ENCODE measurements at regions not wholly inside any gene's neighbourhood (a gene's known extent, or its start where the extent isn't known, plus 50 kb on each side); places are given as distances from the start of the nearest gene placed in this dataset.

GRCh38 chr22:48004038-48004437 is 1241.6 kb downstream of the TBC1D22A start:
- Histone ChIP-seq H3K4ac (ENCODE audit: low read depth, low read length) (no peak overlapping the region), H4K20me1 (ENCODE audit: insufficient read depth, low read length) (no peaks in the 10 kb centered on the region), H2BK120ac (ENCODE audit: low read depth, low read length) (no peak overlapping the region), H3K18ac (ENCODE audit: low read depth, low read length) (no peak overlapping the region), H4K91ac (ENCODE audit: insufficient read depth, low read depth, low read length) (no peak overlapping the region), H2BK5ac (ENCODE audit: low read depth, low read length, poor library complexity, severe bottlenecking) (no peak overlapping the region), H3K9ac (ENCODE audit: low read depth, low read length) (no peak overlapping the region), H2AK9ac (replicated peaks; ENCODE audit: low read depth, low read length, poor library complexity) (no peak overlapping the region), H3K9me1 (ENCODE audit: insufficient read depth, low read length) (no peaks in the 10 kb centered on the region), H3K14ac (replicated peaks; ENCODE audit: low read depth, low read length) (no peak overlapping the region), H2AFZ (replicated peaks; ENCODE audit: low read length, poor library complexity) (no peak overlapping the region), H3K36me3 (ENCODE audit: control insufficient read depth, insufficient read depth, low read length) (no peaks in the 10 kb centered on the region), H3K56ac (ENCODE audit: extremely low read depth, insufficient read depth, low read length) (no peak overlapping the region), H3K79me1 (ENCODE audit: low read depth in 1 of 2, low read length in 2 of 2) (no peaks in the 10 kb centered on the region), H3K4me1 (ENCODE audit: control insufficient read depth, insufficient read depth, low read length) (no peaks in the 10 kb centered on the region), H3K9me3 (ENCODE audit: control insufficient read depth, insufficient read depth, low read length) (peaks cover 34% of the 10 kb centered on the region), H3K27me3 (ENCODE audit: control insufficient read depth, insufficient read depth, low read length) (no peaks in the 10 kb centered on the region), H2AK5ac (ENCODE audit: low read depth, low read length) (no peak overlapping the region), H4K8ac (ENCODE audit: low read depth in 2 of 2, low read length in 2 of 2) (no peak overlapping the region), H4K5ac (ENCODE audit: low read depth, low read length) (no peak overlapping the region), H3K27ac (ENCODE audit: insufficient read depth, low read length) (no peak overlapping the region), H3K23ac (ENCODE audit: low read depth, low read length) (no peak overlapping the region), H2BK20ac (ENCODE audit: low read depth, low read length) (no peak overlapping the region), H3K4me3 (ENCODE audit: insufficient read depth, low read depth, low read length) (no peak overlapping the region), H2BK15ac (ENCODE audit: low read depth, low read length) (no peak overlapping the region), H3K4me2 (ENCODE audit: low read depth, low read length) (no peak overlapping the region)
- CTCF ChIA-PET, result no interaction called here
- TF ChIP-seq CHD1 (IDR thresholded peaks at IDR 0.05; ENCODE audit: low read depth, low read length) (no peak), SMC3 (IDR thresholded peaks at IDR 0.05; ENCODE audit: low read depth, low read length) (no peak), RCOR1 (IDR thresholded peaks at IDR 0.05; ENCODE audit: insufficient replicate concordance, low read length) (no peak), RFX5 (IDR thresholded peaks at IDR 0.05; ENCODE audit: low read depth, low read length) (no peak), POLR2A (IDR thresholded peaks at IDR 0.05; ENCODE audit: low read depth, low read length) (no peak), MAZ (IDR thresholded peaks at IDR 0.05; ENCODE audit: borderline replicate concordance, low read depth, low read length) (no peak), CEBPB (IDR thresholded peaks at IDR 0.05; ENCODE audit: low read depth, low read length) (no peak), FOS (IDR thresholded peaks at IDR 0.05; ENCODE audit: low read depth, low read length) (no peak), NFE2L2 (IDR thresholded peaks at IDR 0.05; ENCODE audit: low read depth, low read length) (no peak), MXI1 (IDR thresholded peaks at IDR 0.05; ENCODE audit: borderline replicate concordance, low read depth, low read length) (no peak), BHLHE40 (IDR thresholded peaks at IDR 0.05; ENCODE audit: low read depth, low read length) (no peak), ELK1 (IDR thresholded peaks at IDR 0.05; ENCODE audit: borderline replicate concordance, low read depth, low read length) (no peak), MAFK (IDR thresholded peaks at IDR 0.05; ENCODE audit: low read depth, low read length) (no peak), CTCF (conservative IDR thresholded peaks at IDR 0.05; ENCODE audit: low read depth, low read length) (no peak)
- no TSS peak for BruUV-seq (replicated peaks)
- POLR2A ChIA-PET (ENCODE audit: unreplicated experiment), result no interaction called here
- no CpG with 5 or more reads among the region's 6 CpGs for WGBS, 2 experiments (ENCODE audit: extremely low coverage in 2 of 2, insufficient read length in 1 of 2)
- intact Hi-C loops (cut with micrococcal nuclease) (no loop called here), in situ Hi-C loops (cut with MboI; ENCODE audit: low sequenced_read_pairs) (no loop called here), dilution Hi-C loops (cut with HindIII; ENCODE audit: low sequenced_read_pairs, unreplicated experiment) (no loop called here)
- ATAC-seq (ENCODE audit: low read depth) (no peak), DNase-seq (no peak)

Measured in IMR-90 (cell line).